Liver (tissue), 8 donors: ENCODE measurements at regions not wholly inside any gene's neighbourhood (a gene's known extent, or its start where the extent isn't known, plus 50 kb on each side); places are given as distances from the start of the nearest gene placed in this dataset.

Experiments used
- DNase-seq: peaks from one replicate; pipeline ENCODE4 v3.0.0-alpha.2; 2017; ENCODE audit warnings: low spot score
- H3K27ac ChIP-seq, 2 donors: one replicate each; pipeline ENCODE4 v1.7.0; 2013; ENCODE audit warnings: inconsistent platforms in 2 of 2, low read length in 2 of 2, control low read depth in 1 of 2, low read depth in 1 of 2, mild to moderate bottlenecking in 1 of 2
- H3K27me3 ChIP-seq, 4 donors: one replicate each; pipeline versions ENCODE4 v1.6.1 to v1.7.0; 2013; ENCODE audit warnings: low read length in 3 of 4, inconsistent platforms in 1 of 4, mild to moderate bottlenecking in 1 of 4, moderate library complexity in 1 of 4; ENCODE audit not compliant: control insufficient read depth in 4 of 4, insufficient read depth in 4 of 4
- H3K36me3 ChIP-seq, 4 donors: one replicate each; pipeline versions ENCODE4 v1.6.1 to v1.7.0; 2013; ENCODE audit warnings: low read length in 3 of 4, mild to moderate bottlenecking in 3 of 4, low read depth in 1 of 4, moderate library complexity in 1 of 4; ENCODE audit not compliant: control insufficient read depth in 4 of 4, insufficient read depth in 3 of 4
- H3K4me1 ChIP-seq, 4 donors: one replicate each; pipeline versions ENCODE4 v1.6.1 to v1.7.0; 2013; ENCODE audit warnings: low read length in 3 of 4, mild to moderate bottlenecking in 3 of 4, moderate library complexity in 1 of 4; ENCODE audit not compliant: control insufficient read depth in 4 of 4, insufficient read depth in 4 of 4
- H3K4me3 ChIP-seq, 3 donors: one replicate each; pipeline versions ENCODE4 v1.6.1 to v1.7.0; 2013; ENCODE audit warnings: low read length in 3 of 3, control low read depth in 1 of 3, low read depth in 1 of 3, mild to moderate bottlenecking in 1 of 3
- H3K9ac ChIP-seq, 2 donors: one replicate each; pipeline ENCODE4 v1.7.0; 2013; ENCODE audit warnings: low read length in 2 of 2, mild to moderate bottlenecking in 2 of 2, moderate library complexity in 2 of 2, control low read depth in 1 of 2, low read depth in 1 of 2
- H3K9me3 ChIP-seq, 4 donors: one replicate each; pipeline versions ENCODE4 v1.6.1 to v1.7.0; 2013; ENCODE audit warnings: low read length in 3 of 4; ENCODE audit not compliant: control insufficient read depth in 4 of 4
- ATF3 ChIP-seq: IDR thresholded peaks from 2 replicates; pipeline ENCODE4 v1.6.1; 2016; ENCODE audit warnings: antibody characterized with exemption
- CTCF ChIP-seq: fragments of 150-350 bp; IDR thresholded peaks from 2 replicates; pipeline ENCODE4 v1.5.1; 2017; ENCODE audit warnings: improper control_type of control experiment, low read depth, low read length; ENCODE audit not compliant: missing input control
- EGR1 ChIP-seq, 2 donors: IDR thresholded peaks; 2 replicates each; pipeline ENCODE4 v1.6.1; 2016 to 2018; ENCODE audit warnings: antibody characterized with exemption in 2 of 2, low read depth in 2 of 2
- FOXA1 ChIP-seq: IDR thresholded peaks from 2 replicates; pipeline ENCODE4 v1.6.1; 2016; ENCODE audit warnings: antibody characterized with exemption
- FOXA2 ChIP-seq: IDR thresholded peaks from 2 replicates; pipeline ENCODE4 v1.6.1; 2016; ENCODE audit warnings: antibody characterized with exemption
- GABPA ChIP-seq, 2 donors: IDR thresholded peaks in 1 of 2; conservative IDR thresholded peaks in 1 of 2; 2 replicates each; pipeline ENCODE4 v1.6.1; 2016; ENCODE audit warnings: antibody characterized with exemption in 2 of 2, mild to moderate bottlenecking in 1 of 2, moderate library complexity in 1 of 2
- HNF4A ChIP-seq, 2 donors: conservative IDR thresholded peaks; 2 replicates each; pipeline ENCODE4 v1.6.1; 2016; ENCODE audit warnings: antibody characterized with exemption in 2 of 2, mild to moderate bottlenecking in 2 of 2
- HNF4G ChIP-seq: IDR thresholded peaks from 2 replicates; pipeline ENCODE4 v1.6.1; 2016; ENCODE audit warnings: antibody characterized with exemption
- JUND ChIP-seq, 2 donors: IDR thresholded peaks; 2 replicates each; pipeline ENCODE4 v1.6.1; 2016; ENCODE audit warnings: antibody characterized with exemption in 2 of 2
- MAX ChIP-seq: IDR thresholded peaks from 2 replicates; pipeline ENCODE4 v1.6.1; 2016; ENCODE audit warnings: antibody characterized with exemption
- NR2F2 ChIP-seq: IDR thresholded peaks from 2 replicates; pipeline ENCODE4 v1.6.1; 2016; ENCODE audit warnings: antibody characterized with exemption
- RAD21 ChIP-seq, 2 donors: IDR thresholded peaks; 2 replicates each; pipeline ENCODE4 v1.6.1; 2016; ENCODE audit warnings: antibody characterized with exemption in 2 of 2, mild to moderate bottlenecking in 2 of 2
- REST ChIP-seq: IDR thresholded peaks from 2 replicates; pipeline ENCODE4 v1.6.1; 2016; ENCODE audit warnings: antibody characterized with exemption, mild to moderate bottlenecking
- RXRA ChIP-seq, 2 donors: IDR thresholded peaks; 2 replicates each; pipeline ENCODE4 v1.6.1; 2017 to 2018; ENCODE audit warnings: antibody characterized with exemption in 2 of 2, mild to moderate bottlenecking in 1 of 2
- SP1 ChIP-seq: IDR thresholded peaks from 2 replicates; pipeline ENCODE4 v1.6.1; 2018; ENCODE audit warnings: antibody characterized with exemption, mild to moderate bottlenecking
- TAF1 ChIP-seq: conservative IDR thresholded peaks from 2 replicates; pipeline ENCODE4 v1.6.1; 2016; ENCODE audit warnings: antibody characterized with exemption, mild to moderate bottlenecking
- YY1 ChIP-seq: IDR thresholded peaks from 2 replicates; pipeline ENCODE4 v1.6.1; 2016; ENCODE audit warnings: antibody characterized with exemption, mild to moderate bottlenecking
- ZBTB33 ChIP-seq: IDR thresholded peaks from 2 replicates; pipeline ENCODE4 v1.6.1; 2016; ENCODE audit warnings: antibody characterized with exemption
- WGBS: extraction: QIAGEN DNeasy Blood & Tissue Kit; methylation state at CpG from one replicate; pipeline ENCODE4 v1.1.7; 2013; 5-methylcytosine and 5-hydroxymethylcytosine counted together
- donor health status: healthy.
- donor health status: healthy.
- donor health status: healthy.
- donor health status: healthy.
- donor health status: healthy.

GRCh38 chr16:88283596-88283995 is 99.2 kb upstream of the ZNF469 start:
- Histone ChIP-seq H3K27me3 (no peaks in the 10 kb centered on the region), H3K4me3 (no peak overlapping the region), H3K27ac (no peak overlapping the region), H3K9me3 (peaks cover 0 to 6% (median 2%) of the 10 kb centered on the region in 4 donors), H3K4me1 (peaks cover 0 to 3% (median 0%) of the 10 kb centered on the region in 4 donors), H3K36me3 (no peaks in the 10 kb centered on the region), H3K9ac (no peak overlapping the region)
- no peak for DNase-seq
- TF ChIP-seq CTCF (no peak), TAF1 (no peak)
- 90% methylated on average over 13 of the region's 13 CpGs for WGBS

GRCh38 chr16:88284101-88284500 is 98.7 kb upstream of the ZNF469 start:
- no peak overlapping the region for H3K9ac ChIP-seq
- no peak for DNase-seq
- 88% methylated on average over 9 of the region's 9 CpGs for WGBS
- H3K27ac ChIP-seq = no peak overlapping the region
- H3K9me3 ChIP-seq = peaks cover 0 to 10% (median 4%) of the 10 kb centered on the region in 4 donors
- peaks cover 0 to 3% (median 0%) of the 10 kb centered on the region in 4 donors for H3K4me1 ChIP-seq
- H3K4me3 ChIP-seq = no peak overlapping the region
- no peaks in the 10 kb centered on the region for H3K27me3 ChIP-seq
- no peaks in the 10 kb centered on the region for H3K36me3 ChIP-seq
- TF ChIP-seq HNF4A (conservative IDR thresholded peaks at IDR 0.05) (no peak), FOXA2 (no peak), FOXA1 (no peak), REST (no peak), YY1 (no peak), HNF4G (no peak), RXRA (IDR thresholded peaks at IDR 0.05) (no peak), TAF1 (no peak), SP1 (no peak), MAX (no peak), GABPA (IDR thresholded peaks at IDR 0.05 in 1 of 2, conservative IDR thresholded peaks at IDR 0.05 in 1 of 2) (no peak), NR2F2 (no peak), JUND (IDR thresholded peaks at IDR 0.05) (no peak), CTCF (no peak), ZBTB33 (no peak), EGR1 (IDR thresholded peaks at IDR 0.05; ENCODE audit: low read depth in 2 of 2) (no peak), ATF3 (no peak), RAD21 (IDR thresholded peaks at IDR 0.05) (no peak)
